Stimulated activated CD8-positive, alpha-beta memory T cell treated with anti-CD3 and anti-CD28 coated beads, Interleukin-4, amount 100 ng/mL, for 24 hours (primary cell): ENCODE measurements at regions not wholly inside any gene's neighbourhood (a gene's known extent, or its start where the extent isn't known, plus 50 kb on each side); places are given as distances from the start of the nearest gene placed in this dataset.
"Not testable (repeated sequence)": the region's sequence is repeated elsewhere in the genome, so short reads cannot be mapped to it uniquely, and the experiment has no call there.

Source experiments
- DNase-seq: peaks from one replicate; pipeline ENCODE4 v3.0.0-alpha.2; 2020; ENCODE audit warnings: low read depth

DNA sequence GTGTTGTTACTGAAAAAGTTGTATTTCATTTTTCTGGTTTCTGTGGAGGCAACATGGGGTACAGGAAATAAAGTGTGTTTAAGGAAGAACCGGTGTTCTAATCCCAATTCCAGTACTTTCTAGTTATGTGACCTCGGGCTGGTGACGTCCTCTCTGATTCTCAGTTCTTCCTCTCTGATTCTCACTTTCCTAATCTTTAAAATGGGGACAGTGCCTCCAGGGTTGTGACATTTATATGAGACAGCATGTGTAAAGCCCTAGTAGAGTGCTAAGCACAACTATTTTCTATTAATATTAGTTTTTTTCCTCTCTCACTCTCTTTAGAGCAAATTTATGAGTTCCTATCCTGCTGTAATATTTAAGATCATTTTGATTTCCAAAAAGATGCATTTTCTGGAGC is 50.9 kb upstream of the PTPDC1 start:
- DNase-seq: no peak

- DNase-seq: no peak
Observed at GRCh38 chr9:94031946-94032345, 52.3 kb upstream of the PTPDC1 start.

- no peak for DNase-seq
Observed at GRCh38 chr9:94031380-94031779, 52.9 kb upstream of the PTPDC1 start.

GRCh38 chr9:94030318-94031179 is 53.7 kb upstream of the PTPDC1 start:
- peak; percentile 72 for DNase-seq

DNA sequence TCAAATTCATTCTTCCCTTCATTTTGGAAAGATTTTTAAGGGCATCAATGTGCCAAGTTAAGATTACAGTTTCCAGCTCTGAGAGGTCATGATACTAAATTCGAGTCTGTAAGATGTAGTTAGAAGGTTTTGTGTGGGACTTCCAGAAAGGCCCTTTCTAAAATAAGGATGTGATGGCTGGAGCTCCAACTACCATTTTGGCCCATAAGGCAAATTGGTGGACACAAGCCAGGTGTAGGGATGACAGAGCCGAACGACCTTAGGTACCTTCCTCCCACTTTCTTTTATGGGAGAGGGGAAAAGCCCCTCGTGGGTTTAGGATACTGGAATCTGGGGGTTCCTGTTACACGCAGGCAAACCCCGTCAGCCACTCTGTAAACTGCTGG is 54.3 kb upstream of the PTPDC1 start:
- DNase-seq: no peak

DNA sequence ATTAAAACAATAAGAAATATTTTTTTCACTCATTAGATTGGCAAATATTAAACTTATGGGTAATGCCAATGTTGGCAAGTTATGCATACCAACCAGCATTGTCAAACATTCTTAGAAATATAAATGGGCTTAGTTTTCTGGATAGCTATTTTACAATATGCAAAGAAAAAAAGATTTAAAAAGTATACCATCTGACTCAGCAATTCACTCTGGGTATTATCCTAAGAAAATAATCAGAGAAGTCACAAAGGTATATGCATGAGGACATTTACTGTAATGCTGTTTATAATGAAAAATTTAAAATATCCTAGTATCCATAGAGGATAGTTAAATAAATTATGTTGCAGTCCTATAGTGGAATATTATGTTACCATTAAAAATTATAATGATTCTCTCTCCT is 57.4 kb upstream of the PTPDC1 start:
- no peak for DNase-seq

GRCh38 chr9:94022476-94022875 is 61.8 kb upstream of the PTPDC1 start:
- not testable (repeated sequence) for DNase-seq

GRCh38 chr9:94020836-94021235 is 63.4 kb upstream of the PTPDC1 start:
- DNase-seq: not testable (repeated sequence)

GRCh38 chr9:94018628-94019027 is 63.5 kb upstream of the BARX1 start:
- no peak for DNase-seq

DNA sequence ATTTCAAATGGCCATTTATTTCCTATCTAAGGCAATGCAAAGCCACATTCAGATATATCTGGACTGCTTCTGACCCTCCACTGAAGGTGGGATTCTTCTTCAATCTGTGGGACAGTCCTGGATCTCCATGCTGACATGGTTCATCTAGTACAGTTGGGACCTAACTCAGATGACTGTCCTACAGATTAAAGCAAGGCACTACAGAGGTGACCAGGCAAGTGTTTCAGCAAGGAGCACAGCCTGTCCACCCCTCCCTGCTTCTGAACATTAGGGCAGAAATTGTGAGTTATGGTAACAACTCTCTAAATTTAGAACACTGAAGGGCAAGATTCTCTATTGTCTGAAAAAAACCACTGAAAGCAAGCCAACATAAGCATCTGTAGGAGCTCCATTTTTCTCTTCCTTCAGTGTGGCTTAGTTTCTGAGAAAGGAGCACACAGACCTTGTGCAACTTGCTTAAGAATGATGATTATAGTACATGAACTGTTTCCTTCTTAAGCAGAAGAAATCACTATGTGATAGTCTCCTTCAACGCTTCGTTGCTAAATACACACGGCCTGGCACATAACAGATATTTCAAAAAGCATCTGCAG is 62.9 kb upstream of the BARX1 start:
- no peak for DNase-seq

- no peak for DNase-seq
Observed at GRCh38 chr9:94016744-94017143, 61.6 kb upstream of the BARX1 start.

GRCh38 chr9:94014920-94015319 is 59.8 kb upstream of the BARX1 start:
- DNase-seq: no peak

- no peak for DNase-seq
Observed at GRCh38 chr9:94014066-94014654, 59.0 kb upstream of the BARX1 start.

DNA sequence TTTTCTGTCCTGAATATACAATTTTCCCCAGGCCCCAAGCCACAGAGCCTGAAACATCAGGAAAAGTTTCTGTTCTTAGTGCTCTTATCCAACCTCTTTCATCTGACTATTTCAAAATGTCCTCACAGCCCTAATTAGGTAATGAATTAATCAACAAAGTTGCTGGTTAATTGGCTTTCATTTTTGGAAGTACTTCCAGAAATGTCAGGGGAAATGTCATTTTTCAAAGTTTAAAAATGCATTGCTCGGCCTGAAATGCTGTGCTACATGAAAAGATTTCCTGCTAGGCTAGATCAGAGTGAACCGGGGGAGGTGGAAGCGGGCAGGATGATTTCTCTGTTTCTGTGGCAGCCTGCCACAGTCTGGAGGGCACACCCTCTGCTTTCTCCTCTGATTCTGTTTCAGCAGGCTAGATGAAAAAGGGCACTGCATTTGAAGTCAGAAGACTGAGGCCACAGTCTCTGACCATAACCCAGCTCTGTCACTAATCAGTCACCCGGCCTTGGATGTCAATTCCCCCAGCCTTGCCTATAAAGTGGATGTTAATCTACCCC is 55.9 kb upstream of the BARX1 start:
- DNase-seq: no peak

DNA sequence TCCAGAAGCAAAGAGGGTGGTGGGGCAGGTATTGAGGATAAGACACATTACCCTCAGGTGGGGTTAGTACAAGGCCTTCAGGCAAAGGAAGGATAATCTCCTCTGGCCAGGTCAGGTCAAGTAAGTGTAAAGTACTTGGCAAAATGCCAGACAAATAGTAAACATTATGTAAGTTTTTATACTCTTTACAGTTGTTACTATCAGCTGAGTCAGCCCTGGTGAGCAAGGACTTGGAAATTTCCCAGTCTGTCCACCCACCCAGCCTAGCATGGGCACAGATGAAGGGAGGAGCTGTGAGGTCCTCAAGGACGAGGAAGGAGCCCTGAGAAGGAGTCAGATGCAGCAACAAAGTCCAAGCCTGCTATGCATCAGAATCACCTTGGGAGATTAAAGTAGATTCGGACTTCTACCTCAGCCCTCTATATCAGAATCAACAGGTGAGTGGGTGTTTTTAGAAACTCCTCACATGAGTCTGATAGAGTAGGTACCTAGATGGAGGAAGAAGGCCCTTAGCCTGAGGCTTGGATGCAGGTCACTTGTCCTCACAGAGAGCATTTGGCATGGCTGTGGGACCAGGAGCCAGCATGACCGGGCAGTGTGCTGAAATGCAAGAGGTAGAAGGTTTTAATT is 50.2 kb upstream of the BARX1 start:
- DNase-seq: no peak
